Smooth muscle cell of the brain vasculature (primary cell): ENCODE measurements at regions not wholly inside any gene's neighbourhood (a gene's known extent, or its start where the extent isn't known, plus 50 kb on each side); places are given as distances from the start of the nearest gene placed in this dataset.

Experiments
- DNase-seq: peaks from one replicate; pipeline ENCODE4 v3.0.0-alpha.2; 2012; ENCODE audit warnings: low read depth, low spot score

- no peak for DNase-seq
Observed at GRCh38 chr13:106042996-106043581, 492.4 kb downstream of the EFNB2 start.

GRCh38 chr13:106041445-106041844 is 494.0 kb downstream of the EFNB2 start:
- DNase-seq = no peak

- DNase-seq = peak; percentile 29
Observed at GRCh38 chr13:106038752-106039151, 496.7 kb downstream of the EFNB2 start.

- DNase-seq = no peak
Observed at GRCh38 chr13:106036870-106037269, 498.6 kb downstream of the EFNB2 start.

GRCh38 chr13:106034201-106034600 is 501.3 kb downstream of the EFNB2 start:
- DNase-seq = no peak

GRCh38 chr13:106033659-106034058 is 501.8 kb downstream of the EFNB2 start:
- DNase-seq = peak; percentile 9

- DNase-seq = no peak
Observed at GRCh38 chr13:106032441-106032840, 503.0 kb downstream of the EFNB2 start.

GRCh38 chr13:106029676-106030290 is 505.7 kb downstream of the EFNB2 start:
- no peak for DNase-seq

- no peak for DNase-seq
Observed at GRCh38 chr13:106028911-106029310, 506.6 kb downstream of the EFNB2 start.

- no peak for DNase-seq
Observed at GRCh38 chr13:106011600-106011999, 523.9 kb downstream of the EFNB2 start.

GRCh38 chr13:106010836-106011235 is 524.6 kb downstream of the EFNB2 start:
- no peak for DNase-seq

GRCh38 chr13:106008540-106008939 is 526.9 kb downstream of the EFNB2 start:
- DNase-seq = no peak

GRCh38 chr13:106007156-106007555 is 528.3 kb downstream of the EFNB2 start:
- DNase-seq = no peak

- DNase-seq = no peak
Observed at GRCh38 chr13:106003651-106004050, 531.8 kb downstream of the EFNB2 start.

- no peak for DNase-seq
Observed at GRCh38 chr13:106001443-106001842, 534.0 kb downstream of the EFNB2 start.

- no peak for DNase-seq
Observed at GRCh38 chr13:105997581-105998550, 537.6 kb downstream of the EFNB2 start.

GRCh38 chr13:105996391-105997025 is 539.0 kb downstream of the EFNB2 start:
- DNase-seq = no peak

GRCh38 chr13:105994340-105994739 is 541.1 kb downstream of the EFNB2 start:
- DNase-seq = no peak

GRCh38 chr13:105991622-105992277 is 543.7 kb downstream of the EFNB2 start:
- DNase-seq = peak; percentile 32

GRCh38 chr13:105991131-105991530 is 544.3 kb downstream of the EFNB2 start:
- no peak for DNase-seq

- no peak for DNase-seq
Observed at GRCh38 chr13:105990256-105990958, 545.1 kb downstream of the EFNB2 start.
